Dedifferentiated amniotic fluid mesenchymal stem cell (primary cell): ENCODE measurements at regions not wholly inside any gene's neighbourhood (a gene's known extent, or its start where the extent isn't known, plus 50 kb on each side); places are given as distances from the start of the nearest gene placed in this dataset.
"Not testable (repeated sequence)": the region's sequence is repeated elsewhere in the genome, so short reads cannot be mapped to it uniquely, and the experiment has no call there.

ENCODE experiments used
- DNase-seq: peaks from one replicate; pipeline ENCODE4 v3.0.0-alpha.2; 2016; ENCODE audit errors: extremely low spot score

- no peak for DNase-seq
Observed at GRCh38 chr16:65838001-65838400, 528.5 kb upstream of the CDH5 start.

- DNase-seq, result no peak
Observed at GRCh38 chr16:65837464-65837863, 529.0 kb upstream of the CDH5 start.

DNA sequence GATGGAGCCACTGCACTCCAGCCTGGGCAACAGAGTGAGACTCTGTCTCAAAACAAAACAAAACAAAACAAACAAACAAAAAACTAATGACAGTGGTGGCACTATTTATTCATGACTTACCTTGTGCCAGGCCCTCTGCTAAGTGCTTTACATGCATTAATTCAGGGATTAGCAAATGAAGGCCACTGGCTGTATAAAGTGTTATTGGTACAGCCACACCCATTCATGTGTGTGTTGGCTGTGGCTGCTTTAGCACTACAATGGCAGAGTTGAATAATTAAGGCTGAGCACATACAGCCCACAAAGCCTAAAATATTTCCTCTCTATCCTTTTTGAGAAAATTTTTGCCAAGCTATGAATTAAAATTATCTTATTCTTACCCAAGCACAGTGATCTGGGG lies 531.8 kb upstream of the CDH5 start:
- DNase-seq, result no peak

DNA sequence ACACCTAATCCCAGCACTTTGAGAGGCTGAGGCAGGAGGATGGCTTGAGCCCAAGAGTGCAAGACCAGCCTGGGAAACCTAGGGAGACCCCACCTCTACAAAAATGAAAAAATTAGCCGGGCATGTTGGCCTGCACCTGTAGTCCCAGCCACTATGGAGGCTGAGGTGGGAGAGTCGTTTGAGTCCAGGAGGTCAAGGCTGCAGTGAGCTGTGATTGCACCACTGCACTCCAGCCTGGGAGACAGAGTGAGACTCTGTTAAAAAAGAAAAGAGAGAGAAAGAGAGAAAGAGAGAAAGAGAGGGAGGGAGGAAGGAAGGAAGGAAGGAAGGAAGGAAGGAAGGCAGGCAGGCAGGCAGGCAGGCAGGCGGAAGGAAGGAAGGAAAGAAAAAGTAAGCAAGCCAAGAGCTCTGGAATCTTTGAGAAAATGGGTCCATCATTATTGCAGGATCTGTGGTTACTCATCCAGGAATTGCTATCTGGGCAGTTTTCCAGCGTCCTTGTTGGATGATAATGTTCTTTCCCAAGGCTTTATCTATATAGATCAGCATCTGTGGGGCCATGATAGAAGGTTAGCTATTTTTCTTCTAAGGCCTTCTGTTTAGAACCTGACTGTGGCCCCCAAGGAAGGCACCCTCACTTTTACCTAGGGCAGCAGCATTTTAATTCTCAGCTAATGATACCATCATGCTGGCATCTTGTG lies 533.2 kb upstream of the CDH5 start:
- peak; percentile 49 for DNase-seq

GRCh38 chr16:65832679-65833078 lies 533.8 kb upstream of the CDH5 start:
- DNase-seq, result no peak

- no peak for DNase-seq
Observed at GRCh38 chr16:65831903-65832666, 534.4 kb upstream of the CDH5 start.

DNA sequence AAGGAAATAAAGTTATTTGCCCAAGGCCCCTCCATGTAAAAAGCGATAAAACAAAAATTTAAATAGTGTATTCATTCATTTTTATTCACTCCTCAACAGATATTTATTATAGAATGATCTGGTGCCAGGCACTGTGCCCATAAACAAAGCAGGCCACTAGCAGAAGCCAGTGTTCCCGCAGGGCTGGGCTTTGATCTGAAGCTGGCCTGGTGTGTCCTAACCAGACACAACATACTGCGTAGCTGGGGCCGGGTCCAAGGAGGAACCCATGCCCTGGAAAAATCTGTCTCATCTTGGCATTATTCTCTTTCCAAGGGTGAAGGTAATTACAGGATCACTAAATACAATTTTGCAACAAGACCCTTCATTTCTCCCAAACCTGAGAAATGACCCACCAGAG lies 537.4 kb upstream of the CDH5 start:
- DNase-seq, result no peak

DNA sequence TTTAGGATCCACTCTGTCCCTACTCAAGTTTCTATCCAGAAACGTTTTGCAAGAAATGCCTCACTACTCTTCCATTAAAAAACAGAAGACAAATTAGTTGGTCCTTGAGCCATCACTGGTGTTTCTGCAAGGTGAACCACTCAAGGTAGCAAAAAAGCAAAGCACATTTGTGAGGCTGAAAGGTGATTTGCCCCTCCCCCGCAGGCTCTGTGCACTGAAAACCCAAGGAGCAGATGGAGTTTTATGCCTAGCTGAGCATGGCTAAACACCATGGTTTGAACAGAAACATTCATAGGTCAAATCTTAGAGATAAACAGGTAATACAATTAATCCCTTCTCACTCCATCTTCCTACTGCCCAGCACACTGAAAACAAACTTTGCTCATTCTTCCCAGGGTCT lies 538.2 kb upstream of the CDH5 start:
- DNase-seq, result no peak

DNA sequence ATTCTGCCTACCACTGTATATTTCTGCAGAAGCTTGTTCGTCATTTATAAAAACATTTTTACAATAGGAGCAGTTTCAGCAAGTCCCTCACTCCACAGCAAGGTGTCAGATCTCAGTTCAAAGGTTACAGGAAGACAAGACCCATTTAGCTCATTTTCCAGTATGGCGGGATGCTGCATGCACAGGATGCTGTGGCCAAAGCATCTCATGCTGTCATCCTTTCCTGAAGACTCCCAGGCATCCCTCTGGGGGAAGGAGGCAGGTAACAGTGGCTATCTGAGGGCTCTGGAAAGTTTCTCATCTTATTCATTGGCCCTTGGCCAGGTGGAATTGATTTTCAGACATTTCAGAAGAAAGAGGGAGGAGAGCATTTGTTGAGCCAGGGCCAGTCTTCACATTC lies 539.3 kb upstream of the CDH5 start:
- no peak for DNase-seq

DNA sequence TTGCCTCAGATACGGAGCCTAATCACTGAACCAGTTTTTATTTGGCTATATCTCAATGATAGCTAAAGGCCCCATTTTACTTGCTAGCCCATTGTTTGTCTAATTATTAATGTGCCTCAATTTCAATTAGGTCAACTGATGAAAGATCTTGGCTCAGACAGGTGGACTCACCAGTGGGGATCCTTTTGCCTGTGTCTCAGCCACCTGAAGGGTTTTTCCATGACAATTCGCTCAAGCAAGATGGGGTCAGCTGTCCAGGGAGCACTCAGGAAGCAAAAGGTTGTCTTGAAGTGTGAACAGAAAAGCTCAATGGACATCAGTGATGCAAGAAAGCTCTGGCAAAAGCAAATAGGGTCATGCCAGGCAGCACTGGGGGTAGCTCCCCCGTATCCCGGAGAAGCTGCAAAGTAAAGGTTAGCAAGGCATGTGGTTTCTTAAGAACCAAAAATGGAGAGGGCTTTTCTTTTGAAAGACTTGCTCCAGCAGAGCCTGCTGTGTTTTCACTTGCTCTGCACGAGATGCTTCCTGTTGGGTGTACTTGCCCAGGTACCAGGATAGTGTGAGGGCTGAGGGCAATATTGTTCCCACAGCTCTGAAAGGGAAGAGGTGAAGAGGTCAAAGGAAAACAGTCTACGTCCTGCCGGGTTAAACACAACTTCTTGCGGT lies 541.2 kb upstream of the CDH5 start:
- DNase-seq, result no peak

DNA sequence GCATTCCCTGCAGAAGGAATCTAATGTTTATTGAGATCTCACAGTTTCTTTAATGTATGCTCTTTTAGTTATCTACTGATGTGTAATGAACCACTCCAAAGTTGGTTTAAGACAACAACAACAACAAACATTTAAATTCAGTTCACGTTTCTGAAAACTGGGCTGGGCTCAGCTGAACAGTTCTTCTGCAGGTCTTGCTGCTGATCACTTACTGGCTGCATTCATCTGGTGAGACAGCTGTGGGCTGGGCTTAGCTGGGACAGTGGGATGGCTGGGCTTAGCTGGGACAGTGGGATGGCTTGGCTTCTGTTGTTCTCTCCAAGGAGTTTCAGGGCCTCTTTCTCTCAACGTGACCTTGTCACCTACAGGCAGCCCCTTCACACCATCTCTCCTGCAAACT lies 544.3 kb upstream of the CDH5 start:
- no peak for DNase-seq

- no peak for DNase-seq
Observed at GRCh38 chr16:65819136-65819898, 547.2 kb upstream of the CDH5 start.

- DNase-seq, result no peak
Observed at GRCh38 chr16:65817799-65818198, 548.7 kb upstream of the CDH5 start.

GRCh38 chr16:65817066-65817465 lies 549.4 kb upstream of the CDH5 start:
- DNase-seq, result no peak

- DNase-seq, result no peak
Observed at GRCh38 chr16:65816556-65816955, 549.9 kb upstream of the CDH5 start.

- DNase-seq, result no peak
Observed at GRCh38 chr16:65815707-65816106, 550.8 kb upstream of the CDH5 start.

DNA sequence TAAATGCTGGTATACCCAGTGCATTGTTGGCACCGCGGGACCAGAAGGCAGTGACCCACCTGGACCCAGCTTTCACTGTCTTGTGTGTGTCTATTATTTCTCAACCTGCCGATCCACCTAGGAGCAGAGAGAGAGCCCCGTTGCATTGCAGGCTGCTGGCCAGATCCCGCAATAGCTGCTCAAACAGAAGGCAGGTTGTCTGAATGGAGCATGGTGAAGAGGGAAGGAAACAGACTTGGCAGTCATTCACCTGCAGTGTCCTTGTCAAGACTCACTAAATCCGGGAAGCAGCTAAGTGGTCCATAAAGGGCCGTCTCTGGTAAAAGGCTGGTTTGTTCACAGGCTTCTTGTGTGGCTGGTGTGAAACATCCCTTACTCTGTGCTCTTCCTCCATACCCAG lies 552.6 kb upstream of the CDH5 start:
- DNase-seq, result not testable (repeated sequence)

- no peak for DNase-seq
Observed at GRCh38 chr16:65809627-65810026, 556.9 kb upstream of the CDH5 start.

- no peak for DNase-seq
Observed at GRCh38 chr16:65808790-65809189, 557.7 kb upstream of the CDH5 start.

- DNase-seq, result no peak
Observed at GRCh38 chr16:65807858-65808257, 558.6 kb upstream of the CDH5 start.

GRCh38 chr16:65805704-65806103 lies 560.8 kb upstream of the CDH5 start:
- DNase-seq, result not testable (repeated sequence)

- DNase-seq, result no peak
Observed at GRCh38 chr16:65796481-65796880, 570.0 kb upstream of the CDH5 start.
